GM23338 (cell line): ENCODE measurements at regions not wholly inside any gene's neighbourhood (a gene's known extent, or its start where the extent isn't known, plus 50 kb on each side); places are given as distances from the start of the nearest gene placed in this dataset.

Source experiments
- ATAC-seq: fragments of 200-7000 bp; cut with Tn5 transposase; 3 replicates; pipeline ENCODE4 v1.9.1; 2020
- DNase-seq: peaks from one replicate; pipeline ENCODE4 v3.0.0-alpha.2; 2015; ENCODE audit warnings: low spot score
- H2AFZ ChIP-seq: fragments of 200-600 bp; sonication (generic); 2 replicates; pipeline ENCODE4 v1.8.0; 2016; ENCODE audit warnings: antibody characterized with exemption, mild to moderate bottlenecking, moderate library complexity
- H3F3A ChIP-seq: fragments of 200-600 bp; sonication (generic); replicated peaks from 2 replicates; pipeline ENCODE4 v1.8.0; 2017; ENCODE audit warnings: antibody characterized with exemption, mixed run types, low read depth
- H3K27ac ChIP-seq: fragments of 200-600 bp; sonication (generic); 2 replicates; pipeline ENCODE4 v1.6.1; 2016; ENCODE audit warnings: low read depth
- H3K27me3 ChIP-seq: fragments of 200-600 bp; sonication (generic); 2 replicates; pipeline ENCODE4 v1.8.0; 2016; ENCODE audit warnings: mild to moderate bottlenecking, mixed run types, moderate library complexity; ENCODE audit not compliant: insufficient read depth
- H3K36me3 ChIP-seq: fragments of 200-600 bp; sonication (generic); 2 replicates; pipeline ENCODE4 v1.8.0; 2016; ENCODE audit warnings: mild to moderate bottlenecking; ENCODE audit not compliant: insufficient read depth
- H3K4me1 ChIP-seq: fragments of 200-600 bp; sonication (generic); 2 replicates; pipeline ENCODE4 v1.8.0; 2016; ENCODE audit warnings: mild to moderate bottlenecking, moderate library complexity; ENCODE audit not compliant: insufficient read depth
- H3K4me2 ChIP-seq: fragments of 200-600 bp; sonication (generic); 2 replicates; pipeline ENCODE4 v1.7.1; 2017; ENCODE audit warnings: mixed run types
- H3K4me3 ChIP-seq: fragments of 200-600 bp; sonication (generic); 2 replicates; pipeline ENCODE4 v1.6.1; 2016; ENCODE audit warnings: mixed run types
- H3K79me2 ChIP-seq: fragments of 200-600 bp; sonication (generic); replicated peaks from 2 replicates; pipeline ENCODE4 v1.8.0; 2017; ENCODE audit warnings: mild to moderate bottlenecking; ENCODE audit not compliant: insufficient read depth
- H3K9me2 ChIP-seq: fragments of 200-600 bp; sonication (generic); 2 replicates; pipeline ENCODE4 v1.8.0; 2017; ENCODE audit not compliant: insufficient read depth
- H4K20me1 ChIP-seq: fragments of 200-600 bp; sonication (generic); replicated peaks from 2 replicates; pipeline ENCODE4 v1.8.0; 2017; ENCODE audit warnings: mild to moderate bottlenecking; ENCODE audit not compliant: insufficient read depth
- H3K27ac Mint-ChIP-seq: 2 replicates; pipeline ENCODE4 v1.8.0; 2020; ENCODE audit warnings: inconsistent platforms, mild to moderate bottlenecking, moderate library complexity, mixed read lengths
- H3K27me3 Mint-ChIP-seq: 3 replicates; pipeline ENCODE4 v1.8.0; 2022; ENCODE audit warnings: low read depth, mild to moderate bottlenecking, moderate library complexity, mixed read lengths, inconsistent platforms; ENCODE audit not compliant: insufficient read depth, poor library complexity
- H3K36me3 Mint-ChIP-seq: 3 replicates; pipeline ENCODE4 v1.8.0; 2021; ENCODE audit warnings: low read depth, mild to moderate bottlenecking, inconsistent platforms, moderate library complexity, mixed read lengths
- H3K4me1 Mint-ChIP-seq: 3 replicates; pipeline ENCODE4 v1.8.0; 2020; ENCODE audit warnings: mild to moderate bottlenecking, inconsistent platforms, mixed read lengths
- H3K4me3 Mint-ChIP-seq: 3 replicates; pipeline ENCODE4 v1.8.0; 2021; ENCODE audit warnings: moderate library complexity, mild to moderate bottlenecking, inconsistent platforms, mixed read lengths
- H3K9me3 Mint-ChIP-seq: 3 replicates; pipeline ENCODE4 v1.8.0; 2020; ENCODE audit warnings: moderate library complexity, mild to moderate bottlenecking, inconsistent platforms, mixed read lengths
- EZH2phosphoT487 ChIP-seq: fragments of 200-600 bp; sonication (generic); IDR thresholded peaks from one replicate; pipeline ENCODE4 v1.8.1; 2018; ENCODE audit warnings: antibody characterized with exemption; ENCODE audit not compliant: unreplicated experiment
- JUNB ChIP-seq: IDR thresholded peaks from one replicate; pipeline ENCODE4 v1.6.1; 2016; ENCODE audit warnings: antibody characterized with exemption; ENCODE audit not compliant: unreplicated experiment
- STAT1 ChIP-seq: IDR thresholded peaks from one replicate; pipeline ENCODE4 v1.6.1; 2016; ENCODE audit warnings: antibody characterized with exemption; ENCODE audit not compliant: unreplicated experiment
- ZNF331 ChIP-seq: fragments of 250-450 bp; sonication (Bioruptor Pico); IDR thresholded peaks from 2 replicates; pipeline ENCODE4 v1.5.0; 2020; ENCODE audit warnings: low read depth, mild to moderate bottlenecking, moderate library complexity
- TF ChIP-seq, protein P1 (sequence below), 2 experiments: fragments of 200-600 bp in 1 of 2; sonication (generic) in 1 of 2; conservative IDR thresholded peaks; 2 replicates each; pipeline versions ENCODE4 v1.5.1 to v1.6.1; 2016 to 2017; ENCODE audit warnings: antibody characterized with exemption in 2 of 2, low read depth in 2 of 2, mild to moderate bottlenecking in 2 of 2, moderate library complexity in 1 of 2
- TF ChIP-seq, protein P2 (sequence below): IDR thresholded peaks from 2 replicates; pipeline ENCODE4 v1.6.1; 2016; ENCODE audit warnings: antibody characterized with exemption

DNA sequence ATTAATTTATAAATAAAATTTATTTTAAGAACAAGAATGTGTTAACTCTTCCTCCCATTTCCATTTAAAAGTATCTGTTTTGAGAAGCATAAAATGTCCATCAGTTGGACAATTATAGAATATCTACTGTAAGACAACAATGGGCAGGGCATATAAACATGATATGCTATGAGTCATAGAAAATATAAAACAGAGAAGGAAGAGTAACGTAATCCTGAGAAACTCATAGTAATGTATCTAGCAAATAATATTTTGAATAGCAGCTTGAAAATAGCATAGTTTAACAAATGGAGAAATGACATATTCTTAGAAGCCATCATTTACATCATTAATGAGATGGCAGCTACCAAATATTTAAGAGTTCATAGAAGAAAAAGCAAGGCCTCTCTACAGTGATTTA lies 820.3 kb upstream of the PCDH10 start (continued):
- TF ChIP-seq, protein P1, sequence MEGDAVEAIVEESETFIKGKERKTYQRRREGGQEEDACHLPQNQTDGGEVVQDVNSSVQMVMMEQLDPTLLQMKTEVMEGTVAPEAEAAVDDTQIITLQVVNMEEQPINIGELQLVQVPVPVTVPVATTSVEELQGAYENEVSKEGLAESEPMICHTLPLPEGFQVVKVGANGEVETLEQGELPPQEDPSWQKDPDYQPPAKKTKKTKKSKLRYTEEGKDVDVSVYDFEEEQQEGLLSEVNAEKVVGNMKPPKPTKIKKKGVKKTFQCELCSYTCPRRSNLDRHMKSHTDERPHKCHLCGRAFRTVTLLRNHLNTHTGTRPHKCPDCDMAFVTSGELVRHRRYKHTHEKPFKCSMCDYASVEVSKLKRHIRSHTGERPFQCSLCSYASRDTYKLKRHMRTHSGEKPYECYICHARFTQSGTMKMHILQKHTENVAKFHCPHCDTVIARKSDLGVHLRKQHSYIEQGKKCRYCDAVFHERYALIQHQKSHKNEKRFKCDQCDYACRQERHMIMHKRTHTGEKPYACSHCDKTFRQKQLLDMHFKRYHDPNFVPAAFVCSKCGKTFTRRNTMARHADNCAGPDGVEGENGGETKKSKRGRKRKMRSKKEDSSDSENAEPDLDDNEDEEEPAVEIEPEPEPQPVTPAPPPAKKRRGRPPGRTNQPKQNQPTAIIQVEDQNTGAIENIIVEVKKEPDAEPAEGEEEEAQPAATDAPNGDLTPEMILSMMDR (conservative IDR thresholded peaks at IDR 0.05; ENCODE audit: low read depth in 2 of 2), result no peak

DNA sequence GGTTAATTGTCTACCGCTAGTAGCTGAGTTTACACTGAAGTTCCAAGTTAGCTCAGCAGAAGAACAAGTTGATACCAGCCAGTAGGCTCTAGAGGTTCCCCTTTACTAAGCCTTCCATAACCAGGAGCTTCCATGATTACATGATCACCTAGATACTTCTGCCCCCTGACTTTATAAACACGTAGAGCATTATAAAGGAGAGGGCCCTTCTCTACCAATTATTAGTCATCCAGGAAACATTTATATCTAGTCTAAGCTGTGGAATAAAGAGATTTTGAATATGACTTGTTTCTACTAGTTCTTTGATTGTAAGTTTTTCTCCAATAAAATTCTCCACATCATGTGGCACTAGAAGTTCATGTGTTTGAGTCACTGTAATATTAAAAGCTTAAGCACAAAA lies 818.1 kb upstream of the PCDH10 start:
- Histone ChIP-seq H4K20me1 (no peaks in the 10 kb centered on the region), H3K4me1 (no peaks in the 10 kb centered on the region), H3K79me2 (no peaks in the 10 kb centered on the region), H3K4me2 (no peak overlapping the region), H3F3A (no peaks in the 10 kb centered on the region), H3K27me3 (no peaks in the 10 kb centered on the region), H3K4me3 (no peak overlapping the region), H3K9me2 (no peaks in the 10 kb centered on the region), H3K27ac (no peak overlapping the region), H3K36me3 (peaks cover 3% of the 10 kb centered on the region; the same call in 1 of the 2 replicates), H2AFZ (no peak overlapping the region)
- Mint-ChIP-seq H3K9me3 (peaks cover 7% of the 10 kb centered on the region), H3K4me1 (no peaks in the 10 kb centered on the region), H3K27ac (no peak overlapping the region), H3K4me3 (no peak overlapping the region), H3K36me3 (peaks cover 14% of the 10 kb centered on the region), H3K27me3 (no peaks in the 10 kb centered on the region)
- TF ChIP-seq, protein P2, sequence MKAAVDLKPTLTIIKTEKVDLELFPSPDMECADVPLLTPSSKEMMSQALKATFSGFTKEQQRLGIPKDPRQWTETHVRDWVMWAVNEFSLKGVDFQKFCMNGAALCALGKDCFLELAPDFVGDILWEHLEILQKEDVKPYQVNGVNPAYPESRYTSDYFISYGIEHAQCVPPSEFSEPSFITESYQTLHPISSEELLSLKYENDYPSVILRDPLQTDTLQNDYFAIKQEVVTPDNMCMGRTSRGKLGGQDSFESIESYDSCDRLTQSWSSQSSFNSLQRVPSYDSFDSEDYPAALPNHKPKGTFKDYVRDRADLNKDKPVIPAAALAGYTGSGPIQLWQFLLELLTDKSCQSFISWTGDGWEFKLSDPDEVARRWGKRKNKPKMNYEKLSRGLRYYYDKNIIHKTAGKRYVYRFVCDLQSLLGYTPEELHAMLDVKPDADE, result no peak
- no peak for TF ChIP-seq ZNF331 (CRISPR knock-in tag)
- no peak for TF ChIP-seq JUNB
- TF ChIP-seq, protein P1 (conservative IDR thresholded peaks at IDR 0.05; ENCODE audit: low read depth in 2 of 2), result no peak
- TF ChIP-seq EZH2phosphoT487, result no peak
- TF ChIP-seq STAT1, result no peak
- DNase-seq, result peak; percentile 6
- no peak for ATAC-seq

DNA sequence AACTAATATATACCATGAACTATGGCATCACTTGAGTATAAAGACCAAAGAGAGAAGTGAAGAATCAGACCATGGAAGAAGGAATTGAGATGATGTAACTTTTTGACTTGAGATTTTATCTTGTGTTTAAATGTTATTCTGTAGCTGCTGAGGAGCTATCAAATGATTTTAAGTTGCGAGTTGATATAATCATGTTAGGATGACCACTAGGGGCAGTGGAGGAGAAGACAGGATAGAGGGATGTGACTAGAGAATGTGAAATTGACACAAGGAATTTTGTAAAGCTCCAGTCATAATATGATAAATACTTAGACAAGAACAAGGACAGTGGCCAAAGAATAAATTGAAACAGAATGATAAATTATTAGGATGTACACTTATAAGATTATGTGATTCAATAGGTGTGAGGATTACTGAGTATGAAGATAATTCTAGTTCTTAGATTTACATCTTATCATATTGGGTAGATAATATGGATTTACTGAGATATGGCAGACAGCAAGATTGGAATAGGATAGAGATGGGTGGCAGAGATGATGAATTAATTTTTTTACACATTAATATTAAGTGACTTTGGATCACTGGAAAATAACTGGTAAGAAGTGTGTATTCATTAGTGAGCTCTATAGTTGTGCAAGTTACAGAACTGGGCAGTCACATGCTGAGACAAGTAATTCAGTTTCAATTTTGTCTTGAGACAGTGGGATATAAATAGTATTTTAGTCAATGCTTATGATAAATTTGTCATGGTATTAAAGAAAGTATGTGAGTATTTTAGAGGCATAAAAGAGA lies 816.0 kb upstream of the PCDH10 start:
- Histone ChIP-seq H3F3A (no peaks in the 10 kb centered on the region), H3K4me3 (no peak overlapping the region), H3K27me3 (no peaks in the 10 kb centered on the region), H4K20me1 (no peaks in the 10 kb centered on the region), H3K27ac (no peak overlapping the region), H3K4me1 (no peaks in the 10 kb centered on the region), H3K9me2 (0 out of 2 replicates have a peak, but pooled peaks cover 6% of the 10 kb centered on the region), H3K79me2 (no peaks in the 10 kb centered on the region), H2AFZ (no peak overlapping the region), H3K4me2 (no peak overlapping the region), H3K36me3 (peaks cover 3% of the 10 kb centered on the region; the same call in 1 of the 2 replicates)
- Mint-ChIP-seq H3K27ac (no peak overlapping the region), H3K4me3 (no peak overlapping the region), H3K36me3 (peaks cover 10% of the 10 kb centered on the region), H3K4me1 (no peaks in the 10 kb centered on the region), H3K9me3 (peaks cover 3% of the 10 kb centered on the region; the same call in 2 of the 3 replicates), H3K27me3 (no peaks in the 10 kb centered on the region)
- peak; percentile 55 for DNase-seq
- TF ChIP-seq, protein P1 (conservative IDR thresholded peaks at IDR 0.05; ENCODE audit: low read depth in 2 of 2), result peak; percentile 59 to 74
- TF ChIP-seq STAT1, result no peak
- ATAC-seq, result no peak
